ENCODE measurements at regions not wholly inside any gene's neighbourhood (a gene's known extent, or its start where the extent isn't known, plus 50 kb on each side); places are given as distances from the start of the nearest gene placed in this dataset.

DNA sequence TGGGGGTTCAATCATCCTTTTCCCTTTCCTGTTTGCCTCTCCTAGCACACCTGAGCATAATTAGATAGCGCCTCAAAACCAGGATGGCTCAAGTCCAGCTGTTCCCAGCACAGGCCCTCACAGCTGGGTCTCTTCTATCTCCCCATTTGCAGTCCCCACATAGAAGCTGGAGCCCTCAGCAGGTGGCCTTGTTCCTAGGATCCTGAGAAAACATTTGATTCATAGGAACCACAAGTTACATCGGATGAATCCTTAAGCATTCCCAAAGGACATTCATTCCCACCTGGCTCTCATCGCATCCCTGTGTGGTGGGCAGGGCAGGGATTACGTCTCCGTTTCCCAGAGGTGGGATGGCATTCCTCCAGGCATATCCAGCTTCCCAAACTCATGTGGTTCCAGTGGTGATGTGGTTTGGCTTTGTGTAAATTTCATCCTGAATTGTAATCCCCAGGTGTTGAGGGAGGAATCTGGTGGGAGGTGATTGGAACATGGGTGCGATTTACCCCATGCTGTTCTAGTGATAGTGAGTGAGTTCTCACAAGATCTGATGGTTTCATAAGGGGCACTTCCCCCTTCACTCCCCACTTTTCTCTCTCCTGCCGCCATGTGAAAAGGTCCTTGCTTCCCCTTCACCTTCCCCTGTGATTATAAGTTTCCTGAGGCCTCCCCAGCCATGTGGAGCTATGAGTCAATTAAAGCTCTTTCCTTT is 49.8 kb upstream of the LEP start:
- Histone ChIP-seq H3K27me3 (no peaks in the 10 kb centered on the region), H3K36me3 (no peaks in the 10 kb centered on the region), H3K4me3 (no peak overlapping the region), H3K27ac (no peak overlapping the region), H3K4me1 (no peaks in the 10 kb centered on the region), H3K9me3 (peaks cover 7 to 11% of the 10 kb centered on the region in 2 donors)
- no peak for DNase-seq (ENCODE audit: low spot score in 2 of 2)
- intact Hi-C loops (cut with DNase I) = no loop called here
- TF ChIP-seq, protein P1, sequence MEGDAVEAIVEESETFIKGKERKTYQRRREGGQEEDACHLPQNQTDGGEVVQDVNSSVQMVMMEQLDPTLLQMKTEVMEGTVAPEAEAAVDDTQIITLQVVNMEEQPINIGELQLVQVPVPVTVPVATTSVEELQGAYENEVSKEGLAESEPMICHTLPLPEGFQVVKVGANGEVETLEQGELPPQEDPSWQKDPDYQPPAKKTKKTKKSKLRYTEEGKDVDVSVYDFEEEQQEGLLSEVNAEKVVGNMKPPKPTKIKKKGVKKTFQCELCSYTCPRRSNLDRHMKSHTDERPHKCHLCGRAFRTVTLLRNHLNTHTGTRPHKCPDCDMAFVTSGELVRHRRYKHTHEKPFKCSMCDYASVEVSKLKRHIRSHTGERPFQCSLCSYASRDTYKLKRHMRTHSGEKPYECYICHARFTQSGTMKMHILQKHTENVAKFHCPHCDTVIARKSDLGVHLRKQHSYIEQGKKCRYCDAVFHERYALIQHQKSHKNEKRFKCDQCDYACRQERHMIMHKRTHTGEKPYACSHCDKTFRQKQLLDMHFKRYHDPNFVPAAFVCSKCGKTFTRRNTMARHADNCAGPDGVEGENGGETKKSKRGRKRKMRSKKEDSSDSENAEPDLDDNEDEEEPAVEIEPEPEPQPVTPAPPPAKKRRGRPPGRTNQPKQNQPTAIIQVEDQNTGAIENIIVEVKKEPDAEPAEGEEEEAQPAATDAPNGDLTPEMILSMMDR (IDR thresholded peaks at IDR 0.05) = no peak

Measured in ascending aorta (tissue), 2 donors.